ENCODE measurements at regions not wholly inside any gene's neighbourhood (a gene's known extent, or its start where the extent isn't known, plus 50 kb on each side); places are given as distances from the start of the nearest gene placed in this dataset.

GRCh38 chr22:49230194-49230577 lies 597.5 kb downstream of the BRD1 start:
- TF ChIP-seq, protein P1, sequence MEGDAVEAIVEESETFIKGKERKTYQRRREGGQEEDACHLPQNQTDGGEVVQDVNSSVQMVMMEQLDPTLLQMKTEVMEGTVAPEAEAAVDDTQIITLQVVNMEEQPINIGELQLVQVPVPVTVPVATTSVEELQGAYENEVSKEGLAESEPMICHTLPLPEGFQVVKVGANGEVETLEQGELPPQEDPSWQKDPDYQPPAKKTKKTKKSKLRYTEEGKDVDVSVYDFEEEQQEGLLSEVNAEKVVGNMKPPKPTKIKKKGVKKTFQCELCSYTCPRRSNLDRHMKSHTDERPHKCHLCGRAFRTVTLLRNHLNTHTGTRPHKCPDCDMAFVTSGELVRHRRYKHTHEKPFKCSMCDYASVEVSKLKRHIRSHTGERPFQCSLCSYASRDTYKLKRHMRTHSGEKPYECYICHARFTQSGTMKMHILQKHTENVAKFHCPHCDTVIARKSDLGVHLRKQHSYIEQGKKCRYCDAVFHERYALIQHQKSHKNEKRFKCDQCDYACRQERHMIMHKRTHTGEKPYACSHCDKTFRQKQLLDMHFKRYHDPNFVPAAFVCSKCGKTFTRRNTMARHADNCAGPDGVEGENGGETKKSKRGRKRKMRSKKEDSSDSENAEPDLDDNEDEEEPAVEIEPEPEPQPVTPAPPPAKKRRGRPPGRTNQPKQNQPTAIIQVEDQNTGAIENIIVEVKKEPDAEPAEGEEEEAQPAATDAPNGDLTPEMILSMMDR (IDR thresholded peaks at IDR 0.05; ENCODE audit: low read length): no peak
- no peak for TF ChIP-seq EZH2 (optimal IDR thresholded peaks at IDR 0.05; ENCODE audit: low read depth, low read length)

All from MM.1S (cell line).